ENCODE measurements at regions not wholly inside any gene's neighbourhood (a gene's known extent, or its start where the extent isn't known, plus 50 kb on each side); places are given as distances from the start of the nearest gene placed in this dataset.

- Mint-ChIP-seq H3K4me1 (peaks cover 65% of the 10 kb centered on the region), H3K27me3 (ENCODE audit: low read depth) (peaks cover 3% of the 10 kb centered on the region), H3K9me3 (peaks cover 8% of the 10 kb centered on the region), H3K27ac (peak overlapping the region in 2 of 3 experiments; percentile 11 to 21), H3K4me3 (peak overlapping the region in 1 of 3 experiments; percentile 39), H3K36me3 (ENCODE audit: low read depth) (no peaks in the 10 kb centered on the region)
- TF ChIP-seq, protein P1, sequence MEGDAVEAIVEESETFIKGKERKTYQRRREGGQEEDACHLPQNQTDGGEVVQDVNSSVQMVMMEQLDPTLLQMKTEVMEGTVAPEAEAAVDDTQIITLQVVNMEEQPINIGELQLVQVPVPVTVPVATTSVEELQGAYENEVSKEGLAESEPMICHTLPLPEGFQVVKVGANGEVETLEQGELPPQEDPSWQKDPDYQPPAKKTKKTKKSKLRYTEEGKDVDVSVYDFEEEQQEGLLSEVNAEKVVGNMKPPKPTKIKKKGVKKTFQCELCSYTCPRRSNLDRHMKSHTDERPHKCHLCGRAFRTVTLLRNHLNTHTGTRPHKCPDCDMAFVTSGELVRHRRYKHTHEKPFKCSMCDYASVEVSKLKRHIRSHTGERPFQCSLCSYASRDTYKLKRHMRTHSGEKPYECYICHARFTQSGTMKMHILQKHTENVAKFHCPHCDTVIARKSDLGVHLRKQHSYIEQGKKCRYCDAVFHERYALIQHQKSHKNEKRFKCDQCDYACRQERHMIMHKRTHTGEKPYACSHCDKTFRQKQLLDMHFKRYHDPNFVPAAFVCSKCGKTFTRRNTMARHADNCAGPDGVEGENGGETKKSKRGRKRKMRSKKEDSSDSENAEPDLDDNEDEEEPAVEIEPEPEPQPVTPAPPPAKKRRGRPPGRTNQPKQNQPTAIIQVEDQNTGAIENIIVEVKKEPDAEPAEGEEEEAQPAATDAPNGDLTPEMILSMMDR (IDR thresholded peaks at IDR 0.05; ENCODE audit: unreplicated experiment in 3 of 3) = no peak
These were observed 512.2 kb downstream of the ZNF608 start for GRCh38 chr5:124234022-124234769.

DNA sequence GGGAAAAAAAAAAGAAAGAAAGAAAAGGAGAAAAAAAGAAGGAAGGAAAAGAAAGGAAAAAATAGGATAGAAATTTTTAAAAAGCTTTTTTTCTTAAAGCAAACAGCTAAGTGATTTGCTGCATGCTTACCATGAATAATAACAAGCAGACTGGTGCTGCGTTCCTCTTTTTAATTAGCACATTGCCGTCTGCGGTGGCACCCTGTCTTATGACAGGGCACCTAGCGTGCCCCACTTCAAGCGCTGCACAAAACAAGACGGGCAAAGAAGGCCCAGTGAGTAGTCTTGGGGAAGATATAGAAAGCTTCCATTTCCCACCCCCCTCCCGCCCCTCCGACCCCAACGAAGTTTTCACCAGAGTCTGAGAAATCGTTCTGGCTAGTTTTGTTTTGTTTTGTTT lies 513.9 kb downstream of the ZNF608 start:
- H3K9me3 Mint-ChIP-seq = peaks cover 8% of the 10 kb centered on the region
- H3K27ac Mint-ChIP-seq = peak overlapping the region; percentile 10 to 51 (median 23)
- no peak overlapping the region for H3K4me3 Mint-ChIP-seq
- H3K27me3 Mint-ChIP-seq (ENCODE audit: low read depth) = peaks cover 3% of the 10 kb centered on the region
- no peaks in the 10 kb centered on the region for H3K36me3 Mint-ChIP-seq (ENCODE audit: low read depth)
- H3K4me1 Mint-ChIP-seq = peaks cover 60% of the 10 kb centered on the region
- TF ChIP-seq, protein P1 (IDR thresholded peaks at IDR 0.05; ENCODE audit: unreplicated experiment in 3 of 3) = no peak

DNA sequence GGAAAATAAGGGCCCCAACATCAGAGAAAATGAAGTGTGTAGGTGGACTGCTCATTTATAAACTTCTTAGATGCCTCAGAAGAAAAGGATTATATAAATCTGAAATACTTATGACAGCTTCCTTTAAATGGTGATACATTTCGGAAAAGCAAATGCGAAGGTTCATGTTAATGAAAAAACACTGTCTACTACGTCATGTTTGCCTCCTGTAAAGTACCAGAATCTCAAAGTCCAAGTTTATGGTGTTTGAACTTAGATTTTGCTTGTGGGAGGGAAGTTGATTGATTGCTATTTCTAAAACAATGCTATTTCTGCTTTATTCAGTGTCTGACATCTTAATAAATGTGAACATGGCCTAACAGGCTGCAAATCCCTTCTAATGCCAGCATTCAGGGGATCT lies 514.6 kb downstream of the ZNF608 start:
- TF ChIP-seq, protein P1 (IDR thresholded peaks at IDR 0.05; ENCODE audit: unreplicated experiment in 3 of 3) = no peak
- Mint-ChIP-seq H3K9me3 (peaks cover 8% of the 10 kb centered on the region), H3K27ac (peak overlapping the region; percentile 10 to 51 (median 23)), H3K4me3 (no peak overlapping the region), H3K4me1 (peaks cover 53% of the 10 kb centered on the region), H3K36me3 (ENCODE audit: low read depth) (no peaks in the 10 kb centered on the region), H3K27me3 (ENCODE audit: low read depth) (peaks cover 3% of the 10 kb centered on the region)

DNA sequence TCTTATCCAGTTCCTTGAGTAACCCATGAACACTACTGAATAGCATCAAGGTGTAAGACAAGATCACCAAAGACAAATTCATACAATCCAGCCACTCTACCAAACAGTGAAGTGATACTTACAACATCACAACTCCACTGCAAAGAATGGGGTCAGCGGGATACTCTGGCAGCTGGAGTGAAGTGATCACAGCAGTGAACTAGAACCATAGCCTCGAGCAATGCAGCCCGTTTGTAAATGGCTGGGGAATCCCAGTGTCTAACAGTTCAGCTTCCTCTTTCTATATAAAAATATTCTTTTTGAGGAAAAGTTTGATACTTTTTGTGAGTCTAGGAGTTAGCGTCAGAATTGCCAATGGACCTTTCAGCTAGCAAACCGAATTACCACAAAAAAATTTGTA lies 515.2 kb downstream of the ZNF608 start:
- Mint-ChIP-seq H3K9me3 (peaks cover 8% of the 10 kb centered on the region), H3K4me1 (peaks cover 48% of the 10 kb centered on the region), H3K36me3 (ENCODE audit: low read depth) (no peaks in the 10 kb centered on the region), H3K27me3 (ENCODE audit: low read depth) (peaks cover 3% of the 10 kb centered on the region), H3K4me3 (no peak overlapping the region), H3K27ac (no peak overlapping the region)
- TF ChIP-seq, protein P1 (IDR thresholded peaks at IDR 0.05; ENCODE audit: unreplicated experiment in 3 of 3) = no peak

DNA sequence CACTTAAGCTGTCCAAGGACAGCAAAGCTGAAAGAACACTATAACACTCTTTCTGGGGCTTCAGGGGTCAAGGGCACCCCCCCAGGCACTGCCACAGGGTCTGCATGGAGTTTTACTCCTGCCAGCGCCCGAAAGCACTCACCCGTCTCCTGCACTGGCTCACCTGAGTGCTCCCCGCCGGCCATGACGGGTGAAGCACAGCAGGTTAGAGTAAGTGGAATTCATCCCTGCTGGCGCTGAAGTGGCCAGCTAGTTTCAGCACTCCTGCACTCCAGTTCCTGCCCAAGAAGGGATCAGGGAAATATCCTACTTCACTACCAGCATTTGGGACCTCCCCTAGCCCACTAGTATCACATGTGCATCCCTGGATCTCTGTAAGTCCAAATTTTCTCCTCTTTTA lies 516.0 kb downstream of the ZNF608 start:
- TF ChIP-seq, protein P1 (IDR thresholded peaks at IDR 0.05; ENCODE audit: unreplicated experiment in 3 of 3) = no peak
- peaks cover 3% of the 10 kb centered on the region for H3K27me3 Mint-ChIP-seq (ENCODE audit: low read depth)
- no peak overlapping the region for H3K4me3 Mint-ChIP-seq
- H3K27ac Mint-ChIP-seq = no peak overlapping the region
- peaks cover 42% of the 10 kb centered on the region for H3K4me1 Mint-ChIP-seq
- H3K9me3 Mint-ChIP-seq = peaks cover 8% of the 10 kb centered on the region
- no peaks in the 10 kb centered on the region for H3K36me3 Mint-ChIP-seq (ENCODE audit: low read depth)

GRCh38 chr5:124229352-124229751 lies 517.1 kb downstream of the ZNF608 start:
- Mint-ChIP-seq H3K36me3 (ENCODE audit: low read depth) (no peaks in the 10 kb centered on the region), H3K4me1 (peaks cover 33% of the 10 kb centered on the region), H3K4me3 (no peak overlapping the region), H3K9me3 (peaks cover 8% of the 10 kb centered on the region), H3K27ac (no peak overlapping the region), H3K27me3 (ENCODE audit: low read depth) (peaks cover 3% of the 10 kb centered on the region)
- TF ChIP-seq, protein P1 (IDR thresholded peaks at IDR 0.05; ENCODE audit: unreplicated experiment in 3 of 3) = no peak

Measured in nephron (organoid).